ENCODE measurements at regions not wholly inside any gene's neighbourhood (a gene's known extent, or its start where the extent isn't known, plus 50 kb on each side); places are given as distances from the start of the nearest gene placed in this dataset.
"Not testable (repeated sequence)": the region's sequence is repeated elsewhere in the genome, so short reads cannot be mapped to it uniquely, and the experiment has no call there.

DNA sequence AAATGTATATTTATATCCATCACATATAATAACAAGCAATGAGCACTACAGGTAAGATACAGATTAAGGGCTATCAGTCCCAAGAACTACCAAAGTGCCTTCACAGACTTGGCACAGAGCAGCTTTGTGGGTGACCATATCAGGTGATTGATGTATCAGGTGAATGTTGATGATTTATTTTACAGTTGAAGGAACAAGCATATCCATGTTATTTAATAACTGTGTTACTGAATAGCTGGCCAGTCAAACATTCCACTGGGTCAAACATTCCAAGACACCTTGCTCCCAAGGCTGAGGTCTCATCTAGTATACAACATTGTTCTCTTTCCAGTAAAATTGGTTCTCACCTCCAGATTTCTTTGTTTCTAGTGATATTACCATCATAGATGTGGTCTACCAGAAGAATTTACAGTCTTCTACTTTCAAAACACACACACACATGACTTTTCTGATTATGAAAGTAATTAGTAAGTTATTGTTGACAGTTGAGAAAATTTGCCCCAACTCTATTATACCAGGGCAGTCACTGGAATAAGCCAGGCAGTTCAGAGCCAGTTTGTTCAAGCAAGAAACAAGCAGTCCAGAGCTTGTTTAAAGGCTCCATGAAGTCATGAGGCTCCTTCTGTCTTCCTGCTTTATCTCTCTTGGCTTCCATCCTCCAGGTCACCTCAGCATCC lies 68.2 kb downstream of the ELAPOR2 start:
- no peaks in the 10 kb centered on the region for H3K9me3 ChIP-seq (ENCODE audit: low read depth, low read length, poor library complexity, severe bottlenecking)
- H3K4me1 ChIP-seq (ENCODE audit: insufficient read depth, low read length, poor library complexity, severe bottlenecking), result no peaks in the 10 kb centered on the region
- DNase-seq (ENCODE audit: low spot score), result no peak
- no peak overlapping the region for H3K4me3 ChIP-seq (ENCODE audit: low read depth, low read length, poor library complexity, severe bottlenecking)
- CTCF ChIA-PET, result no interaction called here
- no peak overlapping the region for H3K27ac ChIP-seq (ENCODE audit: low read depth, low read length, poor library complexity, severe bottlenecking)
- no peaks in the 10 kb centered on the region for H3K36me3 ChIP-seq (ENCODE audit: insufficient read depth, low read length, poor library complexity, severe bottlenecking)
- POLR2A ChIA-PET (ENCODE audit: low non-redundant PET), result no interaction called here
- intact Hi-C loops (cut with micrococcal nuclease; ENCODE audit: unreplicated experiment), result no loop called here
- TF ChIP-seq, protein P1, sequence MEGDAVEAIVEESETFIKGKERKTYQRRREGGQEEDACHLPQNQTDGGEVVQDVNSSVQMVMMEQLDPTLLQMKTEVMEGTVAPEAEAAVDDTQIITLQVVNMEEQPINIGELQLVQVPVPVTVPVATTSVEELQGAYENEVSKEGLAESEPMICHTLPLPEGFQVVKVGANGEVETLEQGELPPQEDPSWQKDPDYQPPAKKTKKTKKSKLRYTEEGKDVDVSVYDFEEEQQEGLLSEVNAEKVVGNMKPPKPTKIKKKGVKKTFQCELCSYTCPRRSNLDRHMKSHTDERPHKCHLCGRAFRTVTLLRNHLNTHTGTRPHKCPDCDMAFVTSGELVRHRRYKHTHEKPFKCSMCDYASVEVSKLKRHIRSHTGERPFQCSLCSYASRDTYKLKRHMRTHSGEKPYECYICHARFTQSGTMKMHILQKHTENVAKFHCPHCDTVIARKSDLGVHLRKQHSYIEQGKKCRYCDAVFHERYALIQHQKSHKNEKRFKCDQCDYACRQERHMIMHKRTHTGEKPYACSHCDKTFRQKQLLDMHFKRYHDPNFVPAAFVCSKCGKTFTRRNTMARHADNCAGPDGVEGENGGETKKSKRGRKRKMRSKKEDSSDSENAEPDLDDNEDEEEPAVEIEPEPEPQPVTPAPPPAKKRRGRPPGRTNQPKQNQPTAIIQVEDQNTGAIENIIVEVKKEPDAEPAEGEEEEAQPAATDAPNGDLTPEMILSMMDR (conservative IDR thresholded peaks at IDR 0.05; ENCODE audit: low read depth, low read length), result no peak
- no peak for TF ChIP-seq EZH2 (IDR thresholded peaks at IDR 0.05; ENCODE audit: borderline replicate concordance, low read depth, low read length, poor library complexity, severe bottlenecking)
- no TSS peak for BruUV-seq (replicated peaks)
- H3K27me3 ChIP-seq (replicated peaks; ENCODE audit: insufficient read depth, low read depth, low read length, poor library complexity), result peaks cover 4% of the 10 kb centered on the region

DNA sequence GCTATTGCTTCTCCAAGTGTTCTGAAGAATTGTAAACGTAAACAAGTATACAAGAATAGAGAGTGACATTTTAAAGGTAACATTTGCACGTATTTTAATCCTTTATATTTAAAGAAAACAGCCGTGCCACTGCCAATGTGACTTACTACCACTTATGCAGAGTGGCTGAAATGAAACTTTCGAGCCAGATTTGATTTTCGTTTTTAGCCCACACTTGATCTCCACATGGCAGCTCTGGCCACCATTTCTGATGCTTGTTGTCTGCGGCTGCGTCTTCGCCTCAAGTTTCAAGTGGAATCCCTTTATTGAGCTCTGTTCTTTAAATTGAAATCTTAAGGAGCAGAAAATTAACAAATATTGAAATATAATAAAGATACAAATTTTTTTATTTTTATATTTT lies 70.0 kb downstream of the ELAPOR2 start:
- Histone ChIP-seq H3K27me3 (replicated peaks; ENCODE audit: insufficient read depth, low read depth, low read length, poor library complexity) (no peaks in the 10 kb centered on the region), H3K9me3 (ENCODE audit: low read depth, low read length, poor library complexity, severe bottlenecking) (no peaks in the 10 kb centered on the region), H3K4me3 (ENCODE audit: low read depth, low read length, poor library complexity, severe bottlenecking) (no peak overlapping the region), H3K36me3 (ENCODE audit: insufficient read depth, low read length, poor library complexity, severe bottlenecking) (no peaks in the 10 kb centered on the region), H3K27ac (ENCODE audit: low read depth, low read length, poor library complexity, severe bottlenecking) (no peak overlapping the region), H3K4me1 (ENCODE audit: insufficient read depth, low read length, poor library complexity, severe bottlenecking) (no peaks in the 10 kb centered on the region)
- TF ChIP-seq, protein P1 (conservative IDR thresholded peaks at IDR 0.05; ENCODE audit: low read depth, low read length), result no peak
- TF ChIP-seq EZH2 (IDR thresholded peaks at IDR 0.05; ENCODE audit: borderline replicate concordance, low read depth, low read length, poor library complexity, severe bottlenecking), result no peak
- DNase-seq (ENCODE audit: low spot score), result no peak
- ChIA-PET POLR2A (ENCODE audit: low non-redundant PET) (no interaction called here), CTCF (no interaction called here)
- BruUV-seq (replicated peaks), result no TSS peak
- intact Hi-C loops (cut with micrococcal nuclease; ENCODE audit: unreplicated experiment), result no loop called here

DNA sequence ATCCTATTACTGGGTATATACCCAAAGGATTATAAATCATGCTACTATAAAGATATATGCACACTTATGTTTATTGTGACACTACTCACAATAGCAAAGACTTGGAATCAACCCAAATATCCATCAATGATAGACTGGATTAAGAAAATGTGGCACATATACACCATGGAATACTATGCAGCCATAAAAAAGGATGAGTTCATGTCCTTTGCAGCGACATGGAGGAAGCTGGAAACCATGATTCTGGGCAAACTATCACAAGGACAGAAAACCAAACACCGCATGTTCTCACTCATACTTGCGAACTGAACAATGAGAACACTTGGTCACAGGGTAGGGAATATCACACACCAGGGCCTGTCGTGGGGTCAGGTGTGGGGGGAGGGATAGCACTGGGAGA lies 71.6 kb downstream of the ELAPOR2 start:
- POLR2A ChIA-PET (ENCODE audit: low non-redundant PET); H3K9me3 ChIP-seq (ENCODE audit: low read depth, low read length, poor library complexity, severe bottlenecking): not testable (repeated sequence)

DNA sequence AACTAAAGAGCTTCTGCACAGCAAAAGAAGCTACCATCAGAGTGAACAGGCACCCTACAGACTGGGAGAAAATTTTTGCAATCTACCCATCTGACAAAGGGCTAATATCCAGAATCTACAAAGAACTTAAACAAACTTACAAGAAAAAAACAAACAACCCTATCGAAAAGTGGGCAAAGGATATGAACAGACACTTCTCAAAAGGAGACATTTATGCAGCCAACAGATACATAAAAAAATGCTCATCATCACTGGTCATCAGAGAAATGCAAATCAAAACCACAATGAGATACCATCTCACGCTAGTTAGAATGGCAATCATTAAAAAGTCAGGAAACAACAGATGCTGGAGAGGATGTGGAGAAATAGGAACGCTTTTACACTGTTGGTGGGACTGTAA lies 72.1 kb downstream of the ELAPOR2 start:
- H3K4me1 ChIP-seq (ENCODE audit: insufficient read depth, low read length, poor library complexity, severe bottlenecking); H3K36me3 ChIP-seq (ENCODE audit: insufficient read depth, low read length, poor library complexity, severe bottlenecking); H3K27me3 ChIP-seq (replicated peaks; ENCODE audit: insufficient read depth, low read depth, low read length, poor library complexity); DNase-seq (ENCODE audit: low spot score); BruUV-seq (replicated peaks); H3K4me3 ChIP-seq (ENCODE audit: low read depth, low read length, poor library complexity, severe bottlenecking); intact Hi-C loops (cut with micrococcal nuclease; ENCODE audit: unreplicated experiment); CTCF ChIA-PET; H3K9me3 ChIP-seq (ENCODE audit: low read depth, low read length, poor library complexity, severe bottlenecking); H3K27ac ChIP-seq (ENCODE audit: low read depth, low read length, poor library complexity, severe bottlenecking); POLR2A ChIA-PET (ENCODE audit: low non-redundant PET): not testable (repeated sequence)

More for the DNA sequence above, 71.6 kb downstream of the ELAPOR2 start:
- H3K27me3 ChIP-seq (replicated peaks; ENCODE audit: insufficient read depth, low read depth, low read length, poor library complexity); H3K4me3 ChIP-seq (ENCODE audit: low read depth, low read length, poor library complexity, severe bottlenecking); intact Hi-C loops (cut with micrococcal nuclease; ENCODE audit: unreplicated experiment); H3K36me3 ChIP-seq (ENCODE audit: insufficient read depth, low read length, poor library complexity, severe bottlenecking); H3K4me1 ChIP-seq (ENCODE audit: insufficient read depth, low read length, poor library complexity, severe bottlenecking); H3K27ac ChIP-seq (ENCODE audit: low read depth, low read length, poor library complexity, severe bottlenecking); CTCF ChIA-PET; DNase-seq (ENCODE audit: low spot score); BruUV-seq (replicated peaks): not testable (repeated sequence)

- H3K9me3 ChIP-seq (ENCODE audit: low read depth, low read length, poor library complexity, severe bottlenecking); POLR2A ChIA-PET (ENCODE audit: low non-redundant PET); H3K27me3 ChIP-seq (replicated peaks; ENCODE audit: insufficient read depth, low read depth, low read length, poor library complexity); DNase-seq (ENCODE audit: low spot score); H3K27ac ChIP-seq (ENCODE audit: low read depth, low read length, poor library complexity, severe bottlenecking); H3K4me1 ChIP-seq (ENCODE audit: insufficient read depth, low read length, poor library complexity, severe bottlenecking); BruUV-seq (replicated peaks); H3K36me3 ChIP-seq (ENCODE audit: insufficient read depth, low read length, poor library complexity, severe bottlenecking); intact Hi-C loops (cut with micrococcal nuclease; ENCODE audit: unreplicated experiment); CTCF ChIA-PET; H3K4me3 ChIP-seq (ENCODE audit: low read depth, low read length, poor library complexity, severe bottlenecking): not testable (repeated sequence)
These were observed 74.1 kb downstream of the ELAPOR2 start for GRCh38 chr7:86985342-86985741.

- POLR2A ChIA-PET (ENCODE audit: low non-redundant PET); BruUV-seq (replicated peaks): not testable (repeated sequence)
These were observed 75.8 kb downstream of the ELAPOR2 start for GRCh38 chr7:86983654-86984053.

More at GRCh38 chr7:86983654-86984053, 75.8 kb downstream of the ELAPOR2 start:
- intact Hi-C loops (cut with micrococcal nuclease; ENCODE audit: unreplicated experiment); H3K9me3 ChIP-seq (ENCODE audit: low read depth, low read length, poor library complexity, severe bottlenecking); DNase-seq (ENCODE audit: low spot score); H3K4me1 ChIP-seq (ENCODE audit: insufficient read depth, low read length, poor library complexity, severe bottlenecking); H3K36me3 ChIP-seq (ENCODE audit: insufficient read depth, low read length, poor library complexity, severe bottlenecking); CTCF ChIA-PET; H3K27ac ChIP-seq (ENCODE audit: low read depth, low read length, poor library complexity, severe bottlenecking); H3K4me3 ChIP-seq (ENCODE audit: low read depth, low read length, poor library complexity, severe bottlenecking): not testable (repeated sequence)
- peaks cover 13% of the 10 kb centered on the region for H3K27me3 ChIP-seq (replicated peaks; ENCODE audit: insufficient read depth, low read depth, low read length, poor library complexity)

All from A673 (cell line).